ENCODE measurements at regions not wholly inside any gene's neighbourhood (a gene's known extent, or its start where the extent isn't known, plus 50 kb on each side); places are given as distances from the start of the nearest gene placed in this dataset.
"Not testable (repeated sequence)": the region's sequence is repeated elsewhere in the genome, so short reads cannot be mapped to it uniquely, and the experiment has no call there.

- no peak for DNase-seq
These were observed 81.6 kb upstream of the RNU2-1 start for GRCh38 chr17:43315369-43315768.

- no peak for DNase-seq
These were observed 80.8 kb upstream of the RNU2-1 start for GRCh38 chr17:43314611-43315011.

GRCh38 chr17:43312011-43312410 lies 78.2 kb upstream of the RNU2-1 start:
- no peak for DNase-seq

GRCh38 chr17:43309505-43310332 lies 75.9 kb upstream of the RNU2-1 start:
- DNase-seq = no peak

GRCh38 chr17:43308999-43309398 lies 75.2 kb upstream of the RNU2-1 start:
- DNase-seq = no peak

GRCh38 chr17:43304792-43305191 lies 71.0 kb upstream of the RNU2-1 start:
- DNase-seq = not testable (repeated sequence)

- DNase-seq = not testable (repeated sequence)
These were observed 69.3 kb upstream of the RNU2-1 start for GRCh38 chr17:43303049-43303448.

GRCh38 chr17:43299300-43300076 lies 65.7 kb upstream of the RNU2-1 start:
- not testable (repeated sequence) for DNase-seq

- not testable (repeated sequence) for DNase-seq
These were observed 55.9 kb upstream of the RNU2-1 start for GRCh38 chr17:43289670-43290069.

GRCh38 chr17:43283606-43284005 lies 49.8 kb upstream of the RNU2-1 start:
- DNase-seq = not testable (repeated sequence)
